Activated T-helper 9 cell treated with anti-CD3 and anti-CD28 coated beads, Interleukin-2, amount 50 U/mL, for 16 hours (primary cell): ENCODE measurements at regions not wholly inside any gene's neighbourhood (a gene's known extent, or its start where the extent isn't known, plus 50 kb on each side); places are given as distances from the start of the nearest gene placed in this dataset.

Experiments
- DNase-seq: peaks from one replicate; pipeline ENCODE4 v3.0.0-alpha.2; 2020; ENCODE audit warnings: low read depth

DNA sequence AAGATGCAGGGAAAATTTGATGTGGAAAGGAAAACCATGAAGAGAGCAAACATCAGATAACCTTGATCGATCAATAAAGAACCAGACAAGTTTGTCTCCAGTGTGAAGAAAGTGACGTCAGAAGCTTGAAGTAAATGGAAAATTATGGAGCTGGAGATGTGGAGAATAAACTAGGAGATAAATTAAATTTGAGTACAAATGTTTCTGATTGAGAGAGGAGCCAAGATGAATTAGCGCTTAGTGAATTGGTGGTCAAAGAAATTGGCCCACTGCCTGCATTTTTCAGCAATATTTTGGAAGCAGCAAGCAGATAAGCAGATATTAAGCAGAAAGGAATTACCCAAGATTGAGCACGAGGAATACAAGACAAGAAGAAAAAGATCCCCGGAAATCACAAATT lies 567.3 kb upstream of the ZNF385D start:
- no peak for DNase-seq

DNA sequence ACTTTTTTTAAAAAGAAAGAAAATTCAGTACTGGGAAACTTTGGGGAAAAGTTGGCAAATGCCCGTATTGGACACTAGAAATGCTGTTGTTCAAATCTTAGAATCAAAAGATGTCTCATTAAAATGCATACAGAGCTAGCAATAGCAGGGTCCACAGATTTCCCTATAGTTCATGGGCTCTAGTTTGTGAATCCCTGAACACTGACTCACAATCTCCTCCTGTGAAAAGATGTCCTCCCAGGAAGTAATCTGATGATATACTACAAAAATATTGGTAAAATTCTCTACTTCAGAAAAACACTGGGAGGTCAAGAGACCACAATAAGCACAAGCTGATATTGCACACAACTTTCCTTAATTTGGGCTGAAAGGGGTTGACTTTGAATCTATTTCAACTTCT lies 568.4 kb upstream of the ZNF385D start:
- no peak for DNase-seq

DNA sequence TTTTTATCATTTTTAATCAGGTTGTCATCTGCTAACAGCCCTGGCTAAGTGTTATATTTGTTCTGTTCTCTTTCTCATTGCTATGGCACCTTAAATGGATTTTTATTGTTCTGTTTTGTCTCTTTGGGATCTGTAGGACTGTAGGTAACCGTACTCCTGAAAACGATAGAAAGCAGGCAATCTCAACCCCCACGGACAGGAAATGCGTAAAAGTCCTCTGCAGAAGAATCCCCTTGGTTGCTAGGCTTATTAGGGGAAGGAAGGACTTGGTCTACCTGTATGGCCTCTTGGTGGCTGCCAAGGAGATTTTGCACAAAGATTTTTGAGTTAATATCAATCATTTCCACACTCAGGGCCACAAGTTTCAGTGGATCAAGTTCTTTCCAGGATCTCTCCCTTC lies 571.9 kb upstream of the ZNF385D start:
- DNase-seq: no peak

DNA sequence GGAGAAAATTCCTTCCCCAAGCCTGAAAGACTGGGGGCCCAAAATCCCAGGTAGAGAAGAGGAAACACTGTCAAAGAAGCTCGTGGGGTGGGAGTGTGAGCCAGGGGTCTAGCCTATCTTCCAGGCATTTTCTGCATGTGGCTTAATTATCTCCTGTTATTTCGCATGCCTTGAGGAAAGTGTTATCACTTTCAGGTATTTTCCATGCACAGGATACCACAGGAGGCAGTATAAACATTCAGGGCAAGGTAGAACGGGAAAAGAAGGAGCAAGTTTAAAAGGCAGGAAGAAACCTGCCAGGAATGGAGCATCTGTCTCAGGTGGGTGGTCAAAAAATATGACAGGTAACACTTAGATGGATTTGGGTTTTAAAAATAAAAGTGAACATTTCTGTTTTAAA lies 575.3 kb upstream of the ZNF385D start:
- DNase-seq: no peak

DNA sequence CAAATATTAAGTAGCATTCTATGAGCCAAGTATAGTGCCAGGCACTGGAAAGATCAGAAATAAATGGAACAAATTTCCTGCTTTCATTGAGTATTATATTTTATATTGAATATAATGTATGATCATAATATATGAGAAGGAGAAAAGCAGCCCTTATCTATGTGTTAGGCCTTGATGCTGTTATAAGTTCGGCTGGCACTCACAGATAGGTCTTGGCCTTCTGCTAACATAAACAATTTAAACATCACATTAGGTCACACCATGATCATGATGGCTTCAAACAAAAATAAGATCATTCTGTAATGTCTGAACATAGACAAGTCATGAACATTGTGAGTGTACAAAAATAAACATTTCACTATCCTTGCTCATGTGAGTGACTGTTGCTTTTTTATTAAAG lies 584.0 kb upstream of the ZNF385D start:
- DNase-seq: no peak

DNA sequence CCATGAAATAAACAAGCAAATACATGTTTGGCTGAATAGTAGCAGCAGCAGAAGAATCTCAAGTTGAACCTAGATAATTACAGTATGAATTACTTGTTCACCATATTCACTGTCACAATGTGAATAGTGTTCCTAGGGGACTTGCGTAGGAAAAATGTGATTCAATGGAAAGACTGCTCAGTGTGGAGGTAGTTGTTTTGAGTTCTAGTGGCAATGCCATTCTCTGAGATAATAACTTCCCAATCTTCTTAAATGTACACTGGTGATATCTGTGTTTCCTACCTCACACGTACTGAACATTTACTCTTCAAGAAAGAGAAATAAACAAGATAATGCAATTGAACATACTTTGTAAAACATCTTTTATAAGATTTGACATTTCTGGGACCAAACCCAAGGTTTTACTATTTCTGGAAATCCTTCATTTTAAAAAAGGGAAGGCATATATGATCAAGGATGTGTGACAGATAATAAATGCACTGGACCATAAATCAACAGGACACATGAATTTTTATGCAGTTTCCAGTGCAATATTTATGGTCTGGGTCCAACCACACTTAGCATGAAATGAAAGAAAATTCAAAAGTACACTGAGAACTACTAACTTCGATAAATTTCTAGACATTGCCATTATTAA lies 598.3 kb upstream of the ZNF385D start:
- no peak for DNase-seq

DNA sequence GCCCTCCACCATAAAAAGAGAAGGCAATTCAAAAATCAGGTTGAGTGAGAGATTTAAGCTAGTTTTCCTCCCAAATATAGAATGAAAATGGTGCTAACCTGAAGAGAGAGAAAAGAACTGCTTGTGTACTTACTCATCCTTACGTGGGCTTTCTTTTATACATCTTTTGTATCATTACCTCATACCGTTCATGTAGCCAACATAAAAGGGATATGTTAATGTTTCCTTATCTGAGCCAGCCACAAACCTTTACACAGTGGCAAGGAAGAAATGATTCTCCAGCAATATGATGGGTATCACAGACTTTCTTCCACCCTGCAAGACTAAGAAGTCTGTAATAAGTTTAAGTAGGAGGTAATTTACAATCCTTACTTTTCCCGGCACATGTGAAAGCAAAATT lies 600.8 kb upstream of the ZNF385D start:
- no peak for DNase-seq

DNA sequence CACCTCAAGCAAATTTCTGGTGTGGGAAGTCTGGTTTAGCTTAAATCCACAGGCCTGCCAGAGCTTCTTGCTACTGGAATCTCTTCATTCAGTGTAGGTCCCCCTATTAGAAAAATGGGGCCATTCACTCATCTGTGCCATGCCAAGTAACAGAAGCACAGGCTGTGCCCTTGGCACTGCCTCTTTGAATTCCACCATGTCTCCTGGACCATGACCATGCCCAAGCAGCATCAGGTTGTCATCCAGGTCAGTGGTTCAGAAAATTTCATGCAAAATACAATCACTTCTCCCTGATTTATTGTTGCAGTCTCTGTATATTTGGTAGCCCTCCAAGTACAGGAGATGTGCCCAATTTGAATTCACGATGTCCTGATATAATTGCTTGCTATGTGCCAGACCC lies 602.1 kb upstream of the ZNF385D start:
- DNase-seq: no peak

DNA sequence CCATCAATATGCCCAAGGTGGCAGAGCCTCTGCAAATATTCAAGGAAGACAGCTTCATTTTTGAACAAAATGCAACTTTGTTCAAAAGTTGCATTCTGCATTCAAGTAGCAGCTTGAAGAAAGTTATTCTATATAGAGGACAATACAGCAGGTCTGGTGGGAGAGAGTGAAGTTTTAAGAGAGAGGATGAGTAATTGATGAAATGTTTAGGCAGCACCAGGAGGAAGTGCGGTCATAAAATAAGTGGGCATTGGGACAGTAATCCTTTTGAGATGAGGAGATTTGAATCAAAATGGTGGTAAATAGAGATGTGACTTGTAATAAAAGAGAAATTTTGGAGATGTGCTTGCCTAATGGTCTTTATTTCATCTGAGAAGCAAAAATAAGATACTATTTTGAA lies 607.3 kb upstream of the ZNF385D start:
- DNase-seq: no peak

DNA sequence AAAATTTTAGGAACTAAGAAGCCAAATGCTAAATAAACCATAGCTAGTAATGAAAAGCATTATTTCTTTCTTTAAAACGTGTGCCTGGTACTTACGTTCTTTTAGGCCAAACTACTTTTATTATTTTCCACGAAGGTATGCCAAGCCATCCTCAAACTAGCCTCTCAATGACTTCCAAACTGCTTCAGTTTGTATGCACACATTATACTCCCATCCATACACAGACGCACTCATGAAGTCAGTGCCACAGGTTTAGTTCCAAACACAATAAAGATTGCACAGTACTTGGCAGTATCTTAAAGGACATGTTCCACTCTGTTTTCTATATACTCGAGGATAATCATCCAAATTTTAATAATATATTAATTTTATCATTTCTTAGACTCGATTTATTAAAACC lies 609.2 kb upstream of the ZNF385D start:
- DNase-seq: no peak

DNA sequence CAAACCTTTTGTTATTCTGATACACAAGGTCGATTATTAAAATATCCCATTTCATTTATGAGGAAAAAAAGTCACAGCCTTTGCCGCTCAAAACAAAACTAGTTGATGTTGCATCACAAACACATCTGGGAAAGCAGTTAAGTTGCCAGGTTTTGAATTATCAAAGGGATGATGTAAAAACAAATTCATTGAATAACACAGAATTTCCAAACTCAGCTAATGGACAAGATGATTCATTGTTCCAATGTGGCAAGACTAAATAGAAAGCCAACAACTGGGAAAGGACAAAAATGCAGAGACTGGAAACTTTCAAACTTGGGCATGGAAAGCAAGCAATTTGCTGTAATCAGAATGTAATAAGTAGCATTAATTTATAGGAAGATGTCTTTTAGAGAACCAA lies 610.0 kb upstream of the ZNF385D start:
- DNase-seq: no peak

DNA sequence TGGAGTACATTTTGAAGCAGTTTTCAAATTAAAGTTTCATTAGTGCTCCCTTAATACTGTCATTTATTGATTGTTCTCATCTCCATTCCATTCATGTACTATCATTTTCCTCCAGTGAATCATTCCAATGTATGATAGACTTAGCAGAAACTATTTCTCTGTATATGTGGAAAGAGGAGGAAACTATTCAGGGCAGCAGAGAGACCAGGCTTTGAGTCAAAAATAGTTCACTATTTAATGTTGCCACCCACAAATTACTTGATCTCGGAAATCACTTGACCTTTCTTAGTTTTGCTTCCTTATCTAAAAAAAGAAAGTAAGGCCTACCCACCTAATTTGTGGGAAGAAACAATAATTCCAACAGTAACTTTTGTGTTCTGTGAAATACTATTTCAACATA lies 610.5 kb upstream of the ZNF385D start:
- no peak for DNase-seq

DNA sequence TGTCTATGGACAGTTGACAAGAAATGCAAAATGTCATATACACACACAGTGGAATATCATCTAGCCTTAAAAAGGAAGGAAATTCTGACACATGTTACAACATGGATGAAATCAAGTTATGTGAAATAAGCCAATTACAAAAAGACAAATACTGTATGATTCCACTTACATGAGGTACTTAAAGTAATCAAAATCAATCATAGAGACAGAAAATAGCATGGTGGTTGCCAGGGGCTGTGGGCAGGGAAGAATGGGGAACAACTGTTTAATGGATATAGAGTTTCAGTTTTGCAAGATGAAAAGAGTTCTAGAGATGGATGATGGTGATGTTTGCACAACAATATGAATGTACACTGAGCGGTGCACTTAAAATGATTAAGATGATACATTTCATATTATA lies 613.8 kb upstream of the ZNF385D start:
- DNase-seq: no peak

DNA sequence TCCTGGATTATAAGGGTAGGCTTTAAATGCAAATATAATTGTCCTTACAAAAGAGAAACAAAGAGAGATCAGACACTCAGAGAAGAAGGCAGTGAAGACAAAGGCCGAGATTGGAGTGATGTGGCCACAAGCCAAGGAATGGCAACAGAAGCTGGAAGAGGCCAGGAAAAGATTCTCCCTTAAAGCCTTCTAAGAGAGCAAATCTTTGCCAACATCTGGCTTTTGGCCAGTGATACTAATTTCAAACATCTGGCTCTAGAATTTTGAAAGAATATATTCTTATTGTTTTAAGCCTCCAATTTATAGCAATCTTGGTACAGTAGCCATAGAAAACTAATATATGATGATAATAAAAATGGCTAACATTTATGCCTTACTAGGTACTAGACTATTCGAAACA lies 615.8 kb upstream of the ZNF385D start:
- DNase-seq: no peak

DNA sequence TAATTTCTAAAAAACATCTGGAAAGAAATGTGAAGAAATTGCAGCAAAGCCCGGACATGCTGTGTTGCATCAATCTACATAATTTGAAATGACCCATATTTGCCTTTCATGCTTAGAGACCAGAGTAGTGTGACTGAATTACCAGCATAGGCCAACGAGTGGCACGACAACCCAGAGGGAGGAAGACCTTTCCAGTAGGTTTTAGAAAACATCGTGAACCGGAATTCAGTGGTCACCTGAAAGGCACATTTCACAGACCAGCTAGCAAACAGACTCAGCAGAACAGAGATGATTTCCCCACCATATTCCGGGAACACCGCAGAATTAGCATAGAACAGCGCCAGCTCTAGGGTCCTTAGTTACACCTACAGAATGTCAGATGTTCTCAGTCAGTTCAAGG lies 620.0 kb upstream of the ZNF385D start:
- no peak for DNase-seq

DNA sequence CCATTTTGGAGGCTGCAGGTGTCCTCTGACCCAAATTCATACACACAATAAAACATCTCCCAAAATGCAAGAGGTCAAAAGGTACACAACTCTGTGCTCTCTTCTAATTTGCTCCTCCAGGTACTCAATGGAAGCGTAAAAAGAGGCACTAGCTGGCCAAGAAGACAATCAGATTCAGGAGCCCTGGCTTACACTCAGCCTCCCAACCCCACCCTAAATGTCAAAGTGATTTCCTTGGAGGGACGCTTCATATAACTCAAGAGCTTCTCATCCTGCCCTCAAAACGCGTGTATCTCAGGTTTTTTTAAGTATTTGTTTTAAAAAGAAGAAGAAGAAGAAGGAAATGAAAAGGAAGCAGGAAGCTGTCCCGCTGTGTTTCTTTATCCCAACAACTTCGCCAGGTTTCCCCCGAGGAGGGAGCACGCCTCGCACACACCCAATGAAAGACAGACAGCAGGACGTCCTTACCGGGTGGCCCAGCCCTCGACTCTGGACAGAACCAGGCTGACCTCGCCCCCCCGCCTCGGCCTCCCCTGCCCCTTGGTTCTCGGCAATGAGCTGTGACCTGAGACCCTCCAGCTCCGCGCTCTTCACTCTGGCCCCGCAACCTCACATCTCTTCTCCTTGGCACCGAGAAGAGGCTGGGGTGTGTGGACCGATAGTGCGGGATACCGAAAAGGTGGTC lies 620.7 kb upstream of the ZNF385D start:
- DNase-seq: no peak

DNA sequence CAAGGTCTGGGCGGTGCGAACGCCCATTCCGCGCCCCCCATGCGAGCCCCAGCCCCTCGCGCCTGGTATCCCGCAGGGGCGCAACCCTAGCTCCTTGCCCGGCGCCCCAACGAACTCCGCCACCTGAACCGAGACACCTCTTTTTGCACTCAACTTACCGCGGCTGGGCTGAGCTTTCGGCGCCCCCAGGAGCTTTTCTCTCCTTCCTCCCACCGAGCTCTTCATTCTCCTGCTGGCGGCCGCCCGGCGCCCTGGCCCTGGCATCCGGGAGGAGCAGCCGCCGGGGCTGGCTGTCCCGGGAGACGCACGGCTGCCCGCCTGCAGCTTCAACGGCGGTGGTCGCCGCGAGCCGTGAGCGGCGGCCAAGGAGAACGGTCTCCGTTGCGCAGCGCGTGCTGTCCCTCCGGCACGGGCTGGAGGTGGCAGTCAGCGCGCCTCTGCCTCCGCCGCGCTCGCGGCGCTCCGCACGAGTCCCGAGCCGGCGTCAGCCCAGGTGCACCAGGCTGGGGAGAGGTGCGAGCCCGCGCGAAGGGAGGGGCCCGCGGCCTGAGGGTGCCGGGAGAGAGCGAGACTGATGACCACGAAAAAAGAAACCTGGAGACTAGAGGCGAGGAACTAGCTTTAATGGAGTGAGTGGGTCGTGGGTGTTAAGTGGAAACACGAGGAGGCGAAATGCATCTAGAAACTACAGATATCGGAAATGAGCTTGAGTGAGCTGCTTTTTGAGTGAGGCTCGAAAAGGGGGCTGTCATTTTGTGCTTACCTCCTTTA lies 621.5 kb upstream of the ZNF385D start:
- DNase-seq: no peak

DNA sequence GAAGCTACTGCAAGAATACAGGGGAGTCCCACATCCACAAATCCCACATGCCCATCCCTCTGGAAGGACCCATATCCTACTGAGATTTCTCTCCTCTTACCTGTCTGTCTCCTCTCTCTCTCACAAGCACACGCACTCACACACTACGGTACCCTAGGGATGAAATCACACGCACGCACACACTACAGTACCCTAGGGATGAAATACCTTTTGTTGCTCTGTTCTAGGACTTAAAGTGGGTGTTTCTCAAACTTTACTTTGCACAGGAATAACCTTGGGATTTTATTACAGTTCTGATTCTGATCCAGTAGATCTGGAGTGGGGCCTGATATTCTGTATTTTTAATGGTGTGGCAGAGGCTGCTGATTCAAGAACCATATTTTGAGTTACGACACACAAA lies 622.2 kb upstream of the ZNF385D start:
- no peak for DNase-seq

DNA sequence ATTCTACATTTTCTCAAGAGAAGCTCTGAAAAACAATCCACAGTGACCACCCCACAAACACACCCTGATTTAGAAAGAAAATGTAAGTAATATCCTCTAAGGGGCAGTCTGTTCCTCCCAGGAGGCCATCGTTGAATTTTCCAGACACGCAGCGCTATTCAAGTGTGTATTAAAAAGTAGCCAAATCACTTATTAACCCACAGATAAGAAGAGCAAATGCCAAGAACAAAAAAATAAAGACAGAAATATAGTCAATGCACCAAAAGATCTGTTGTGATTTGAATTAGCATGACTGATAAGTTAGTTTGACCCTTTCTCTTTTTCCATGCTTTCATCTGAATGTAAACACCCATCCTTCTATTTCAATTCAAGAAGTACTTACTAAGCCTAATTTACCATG lies 622.8 kb upstream of the ZNF385D start:
- no peak for DNase-seq

DNA sequence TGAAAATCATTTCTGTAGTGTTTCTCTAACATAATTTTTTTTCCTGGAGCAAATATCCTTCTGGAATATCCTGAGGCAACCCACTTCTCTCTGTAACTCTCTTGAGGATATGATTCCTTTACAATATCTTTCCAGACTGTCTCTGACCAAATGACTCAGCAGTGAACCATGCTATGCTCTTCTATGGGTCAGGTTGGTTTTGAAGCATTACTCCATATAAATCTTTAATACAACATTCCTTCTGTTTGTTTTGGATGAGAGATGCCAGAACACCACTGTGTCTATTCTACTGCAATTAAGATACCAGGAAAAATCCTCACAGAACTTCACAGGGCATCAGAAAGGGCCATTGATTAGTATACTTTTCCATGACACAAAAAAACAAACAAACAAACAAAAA lies 626.4 kb upstream of the ZNF385D start:
- DNase-seq: no peak

DNA sequence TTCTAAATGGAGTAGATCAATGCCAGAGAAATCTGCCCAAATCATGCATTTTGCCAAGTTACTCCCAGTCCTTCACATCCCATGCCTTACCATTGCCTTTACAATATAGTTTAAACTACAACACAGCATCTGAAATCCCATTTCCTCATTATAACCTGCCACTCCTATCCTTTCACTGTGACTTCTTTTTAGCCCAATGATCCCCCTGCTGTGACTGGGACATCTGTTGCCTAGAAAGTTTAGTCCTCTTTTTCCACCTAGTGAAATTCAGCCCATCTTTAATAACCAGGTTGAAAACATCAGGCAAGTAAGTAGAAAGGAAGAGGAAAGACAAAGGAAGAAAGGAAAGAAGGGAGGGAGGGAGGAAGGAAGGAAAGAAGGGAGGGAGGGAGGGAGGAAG lies 627.9 kb upstream of the ZNF385D start:
- no peak for DNase-seq

DNA sequence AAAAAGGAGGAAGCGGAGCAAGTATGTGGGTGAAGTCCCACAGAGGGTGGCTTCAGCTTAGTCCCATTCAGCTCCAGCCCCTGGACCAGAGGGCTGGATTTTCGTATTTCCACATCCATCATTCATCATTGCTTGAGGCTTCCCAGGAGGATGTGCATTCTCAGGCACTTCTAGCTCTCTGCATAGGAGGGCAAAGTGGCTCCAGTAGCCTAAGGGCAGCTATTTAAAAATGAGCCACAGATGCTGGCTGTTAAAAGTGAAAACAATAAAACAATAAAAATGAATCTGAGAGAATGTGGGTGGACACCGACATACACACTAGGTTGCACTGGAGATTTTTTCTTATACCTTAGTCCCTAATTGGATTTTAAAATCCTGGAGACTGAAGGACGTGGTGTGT lies 629.2 kb upstream of the ZNF385D start:
- no peak for DNase-seq

DNA sequence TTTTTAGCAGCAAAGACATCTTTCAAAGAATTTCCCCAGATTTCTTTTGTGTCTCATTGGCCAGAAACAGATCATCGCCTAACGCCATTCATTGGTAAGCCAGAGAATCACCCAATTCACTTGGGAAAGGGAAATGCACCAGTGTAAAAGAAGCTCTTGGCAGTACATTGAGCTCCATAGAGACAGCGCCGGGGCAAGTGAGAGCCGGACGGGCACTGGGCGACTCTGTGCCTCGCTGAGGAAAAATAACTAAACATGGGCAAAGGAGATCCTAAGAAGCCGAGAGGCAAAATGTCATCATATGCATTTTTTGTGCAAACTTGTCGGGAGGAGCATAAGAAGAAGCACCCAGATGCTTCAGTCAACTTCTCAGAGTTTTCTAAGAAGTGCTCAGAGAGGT lies 630.6 kb upstream of the ZNF385D start:
- DNase-seq: peak; percentile 6

DNA sequence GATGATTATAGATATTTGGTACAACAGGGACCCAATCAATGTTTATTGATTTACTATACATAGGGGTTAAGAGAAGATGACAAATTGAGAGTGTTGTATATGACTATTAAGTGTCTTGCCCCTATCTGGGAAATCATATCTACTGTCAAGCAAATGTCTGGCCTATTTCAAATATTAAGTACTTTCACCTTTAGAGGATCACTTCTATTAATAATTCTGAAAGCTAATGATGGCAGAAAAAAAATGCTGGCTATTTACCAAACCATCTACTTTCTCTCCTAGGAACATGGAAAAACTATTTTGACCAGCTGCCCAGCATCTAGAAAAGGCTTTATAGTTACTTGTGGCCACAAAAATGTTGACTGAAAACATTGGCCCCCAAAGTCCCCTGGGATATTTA lies 632.3 kb upstream of the ZNF385D start:
- no peak for DNase-seq
